ENCODE measurements at regions not wholly inside any gene's neighbourhood (a gene's known extent, or its start where the extent isn't known, plus 50 kb on each side); places are given as distances from the start of the nearest gene placed in this dataset.
A peak's percentile ranks its signal among the peaks of the same experiment; 100 is the strongest.

GRCh38 chr2:118207889-118208288, 119.6 kb downstream of the INSIG2 start:
- intact Hi-C loops (cut with DNase I; ENCODE audit: low total_unique reads): loop anchor here (10.0 kb wide), 1 partner anchor 647 kb away; no protein-coding TSS in a partner anchor
- Histone ChIP-seq H3K27ac (no peak overlapping the region), H3K27me3 (peaks cover 0 to 28% of the 10 kb centered on the region in 2 donors), H3K9me3 (no peaks in the 10 kb centered on the region), H3K4me1 (no peaks in the 10 kb centered on the region), H3K4me3 (no peak overlapping the region), H3K36me3 (no peaks in the 10 kb centered on the region)
- no peak for DNase-seq
- TF ChIP-seq CTCF (IDR thresholded peaks at IDR 0.05): no peak

- peak; percentile 56 to 60 for TF ChIP-seq CTCF (IDR thresholded peaks at IDR 0.05)
- peak in 1 of 2 donors; percentile 31 for DNase-seq
- intact Hi-C loops (cut with DNase I; ENCODE audit: low total_unique reads): loop anchor here (10.0 kb wide), 1 partner anchor 652 kb away; no protein-coding TSS in a partner anchor
Measured at GRCh38 chr2:118202707-118203303, 114.5 kb downstream of the INSIG2 start.

GRCh38 chr2:118198268-118198667, 110.0 kb downstream of the INSIG2 start:
- Histone ChIP-seq H3K36me3 (no peaks in the 10 kb centered on the region), H3K27me3 (peaks cover 0 to 8% of the 10 kb centered on the region in 2 donors), H3K27ac (no peak overlapping the region), H3K9me3 (no peaks in the 10 kb centered on the region), H3K4me1 (no peaks in the 10 kb centered on the region), H3K4me3 (no peak overlapping the region)
- intact Hi-C loops (cut with DNase I; ENCODE audit: low total_unique reads): no loop called here
- DNase-seq: no peak
- no peak for TF ChIP-seq CTCF (IDR thresholded peaks at IDR 0.05)

More at GRCh38 chr2:118202707-118203303, 114.5 kb downstream of the INSIG2 start:
- no peaks in the 10 kb centered on the region for H3K9me3 ChIP-seq
- no peak overlapping the region for H3K27ac ChIP-seq
- H3K36me3 ChIP-seq: no peaks in the 10 kb centered on the region
- H3K4me1 ChIP-seq: no peaks in the 10 kb centered on the region
- peaks cover 0 to 18% of the 10 kb centered on the region in 2 donors for H3K27me3 ChIP-seq
- H3K4me3 ChIP-seq: no peak overlapping the region

- DNase-seq: no peak
- TF ChIP-seq CTCF (IDR thresholded peaks at IDR 0.05): no peak
- Histone ChIP-seq H3K4me3 (no peak overlapping the region), H3K4me1 (no peaks in the 10 kb centered on the region), H3K27ac (no peak overlapping the region), H3K9me3 (no peaks in the 10 kb centered on the region), H3K36me3 (no peaks in the 10 kb centered on the region), H3K27me3 (peaks cover 0 to 3% of the 10 kb centered on the region in 2 donors)
- intact Hi-C loops (cut with DNase I; ENCODE audit: low total_unique reads): no loop called here
Measured at GRCh38 chr2:118197011-118197675, 108.9 kb downstream of the INSIG2 start.

GRCh38 chr2:118190474-118190873, 102.2 kb downstream of the INSIG2 start:
- no peaks in the 10 kb centered on the region for H3K36me3 ChIP-seq
- TF ChIP-seq CTCF (IDR thresholded peaks at IDR 0.05): no peak
- no peak for DNase-seq
- H3K27ac ChIP-seq: no peak overlapping the region
- no peaks in the 10 kb centered on the region for H3K9me3 ChIP-seq
- no peaks in the 10 kb centered on the region for H3K27me3 ChIP-seq
- H3K4me3 ChIP-seq: no peak overlapping the region
- intact Hi-C loops (cut with DNase I; ENCODE audit: low total_unique reads): no loop called here
- H3K4me1 ChIP-seq: peaks cover 0 to 10% (median 4%) of the 10 kb centered on the region in 4 donors

Measured in tibial artery (tissue), 4 donors.